GM13976 (cell line): ENCODE measurements at regions not wholly inside any gene's neighbourhood (a gene's known extent, or its start where the extent isn't known, plus 50 kb on each side); places are given as distances from the start of the nearest gene placed in this dataset.

Experiments
- DNase-seq: peaks from one replicate; pipeline ENCODE4 v3.0.0; 2012; ENCODE audit warnings: low spot score
- CTCF ChIP-seq: IDR thresholded peaks from 2 replicates; pipeline ENCODE4 v1.5.1; 2012; ENCODE audit warnings: borderline replicate concordance, mild to moderate bottlenecking; ENCODE audit not compliant: insufficient read depth; ENCODE audit errors: extremely low read depth, missing control alignments, control extremely low read depth
- in situ Hi-C: fragments of 300-500 bp; cut with MboI; formaldehyde crosslinking; loops from one replicate; pipeline ENCODE4 v1.12.0; 2022; ENCODE audit warnings: low sequenced_read_pairs, mixed read lengths, inconsistent platforms; ENCODE audit not compliant: unreplicated experiment

GRCh38 chr2:43164686-43165085 is 61.7 kb downstream of the ZFP36L2 start:
- in situ Hi-C loops = no loop called here
- TF ChIP-seq CTCF = no peak
- no peak for DNase-seq

GRCh38 chr2:43163584-43164270 is 62.7 kb downstream of the ZFP36L2 start:
- in situ Hi-C loops = no loop called here
- DNase-seq = no peak
- no peak for TF ChIP-seq CTCF

- in situ Hi-C loops = no loop called here
- DNase-seq = no peak
- TF ChIP-seq CTCF = no peak
These were observed 64.0 kb downstream of the ZFP36L2 start for GRCh38 chr2:43162511-43162776.

- no peak for TF ChIP-seq CTCF
- in situ Hi-C loops = no loop called here
- no peak for DNase-seq
These were observed 64.5 kb downstream of the ZFP36L2 start for GRCh38 chr2:43161650-43162510.

- in situ Hi-C loops = no loop called here
- TF ChIP-seq CTCF = no peak
- DNase-seq = no peak
These were observed 65.6 kb downstream of the ZFP36L2 start for GRCh38 chr2:43160778-43161177.

GRCh38 chr2:43159797-43160196 is 66.6 kb downstream of the ZFP36L2 start:
- in situ Hi-C loops = no loop called here
- peak; percentile 27 for DNase-seq
- no peak for TF ChIP-seq CTCF
